ENCODE measurements at regions not wholly inside any gene's neighbourhood (a gene's known extent, or its start where the extent isn't known, plus 50 kb on each side); places are given as distances from the start of the nearest gene placed in this dataset.

DNA sequence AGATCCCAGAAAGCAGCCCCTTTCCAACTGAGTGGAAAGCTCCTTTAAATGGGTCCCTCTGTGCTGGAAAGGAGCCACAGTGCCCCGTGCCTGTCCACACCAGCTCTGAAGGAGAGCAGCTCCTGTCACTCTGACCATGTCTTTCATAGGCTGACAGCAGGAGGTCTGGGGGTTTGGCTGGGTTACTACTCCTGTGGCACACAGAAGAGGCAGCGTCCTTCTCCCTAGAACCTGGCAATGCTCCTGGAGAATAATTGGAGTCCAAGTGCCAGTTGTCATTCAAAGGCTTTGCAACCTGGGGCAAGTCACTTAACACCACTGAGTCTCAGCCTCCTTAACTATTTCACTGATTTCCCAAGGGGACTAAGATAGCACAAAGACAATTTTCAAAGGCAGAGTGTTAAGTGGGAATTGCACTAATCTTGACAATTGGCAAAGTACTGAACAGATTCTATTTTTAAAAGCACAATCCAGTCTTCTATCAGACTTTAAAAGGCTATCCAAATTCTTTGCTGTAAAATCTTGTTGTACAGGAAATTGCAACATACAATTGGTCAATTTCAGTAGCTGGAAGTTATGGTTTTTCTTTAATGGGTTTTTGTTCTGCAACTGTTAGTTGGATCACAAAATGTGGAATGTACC lies 457.2 kb downstream of the KIF16B start:
- WGBS (ENCODE audit: insufficient coverage, low coverage, missing lambda C conversion rate) = 0% methylated on average over 2 of the region's 2 CpGs
- no TSS peak for BruUV-seq (replicated peaks)
- Histone ChIP-seq H3K9me1 (ENCODE audit: control insufficient read depth, insufficient read depth, low read length) (no peaks in the 10 kb centered on the region), H3K27ac (ENCODE audit: extremely low read depth, low read depth, low read length) (no peak overlapping the region), H3K4me1 (replicated peaks in 1 of 2; ENCODE audit: control insufficient read depth in 2 of 2, insufficient read depth in 2 of 2, low read length in 2 of 2) (no peaks in the 10 kb centered on the region), H3K4me2 (ENCODE audit: insufficient read depth, low read length) (no peak overlapping the region), H3K9ac (ENCODE audit: insufficient read depth in 1 of 2, low read depth in 2 of 2, low read length in 2 of 2) (no peak overlapping the region), H4K20me1 (replicated peaks; ENCODE audit: control insufficient read depth, insufficient read depth, low read length) (no peaks in the 10 kb centered on the region), H2AFZ (ENCODE audit: low read depth, low read length) (no peak overlapping the region), H3K4me3 (no peak overlapping the region), H3K36me3 (ENCODE audit: control insufficient read depth, insufficient read depth, low read length) (no peaks in the 10 kb centered on the region), H3K9me3 (replicated peaks; ENCODE audit: control insufficient read depth, insufficient read depth, low read depth, low read length) (no peaks in the 10 kb centered on the region), H3K79me2 (ENCODE audit: control insufficient read depth, insufficient read depth, low read length) (no peaks in the 10 kb centered on the region), H3K27me3 (ENCODE audit: control insufficient read depth in 2 of 2, insufficient read depth in 2 of 2, low read length in 2 of 2) (no peaks in the 10 kb centered on the region)
- TF ChIP-seq STAT5B (CRISPR knock-in tag; IDR thresholded peaks at IDR 0.05) = no peak
- TF ChIP-seq PURB (CRISPR knock-in tag; IDR thresholded peaks at IDR 0.05; ENCODE audit: low read depth) = no peak
- TF ChIP-seq ZNF140 (CRISPR knock-in tag; IDR thresholded peaks at IDR 0.05) = no peak
- TF ChIP-seq ZNF717 (CRISPR knock-in tag; IDR thresholded peaks at IDR 0.05) = no peak
- FAIRE-seq = no peak
- no peak for DNase-seq (ENCODE audit: extremely low read depth in 1 of 4, low spot score in 3 of 4)
- ChIA-PET POLR2A (interaction anchor here (0.7 kb wide), 1 partner anchor 9 kb away, joined by 4 read pairs; no protein-coding TSS in a partner anchor), CTCF (ENCODE audit: low intra/inter-chr PET ratio) (no interaction called here)
- no peak for ATAC-seq
- in situ Hi-C loops (cut with MboI) (no loop called here), intact Hi-C loops (cut with micrococcal nuclease) (no loop called here)

DNA sequence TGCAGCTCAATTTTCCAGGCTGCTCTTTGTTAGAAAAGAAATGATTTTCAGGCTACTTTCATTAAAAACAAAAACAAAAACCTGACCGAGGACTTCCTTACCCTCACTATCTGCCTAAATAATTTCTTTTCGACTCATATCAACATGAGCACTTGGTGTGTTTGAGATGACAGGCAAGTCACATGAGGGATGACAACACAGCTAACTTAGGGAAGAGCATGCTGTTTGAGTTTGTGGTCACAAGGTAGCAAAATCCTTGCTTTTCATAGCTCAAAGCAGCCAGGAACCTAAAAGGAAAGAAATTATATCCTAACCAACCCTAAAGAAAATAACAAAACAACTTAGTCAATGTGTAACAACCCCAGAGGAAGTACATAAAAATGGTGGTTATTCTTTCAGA lies 459.5 kb downstream of the KIF16B start:
- DNase-seq (ENCODE audit: extremely low read depth in 1 of 4, low spot score in 3 of 4) (no peak), ATAC-seq (no peak), FAIRE-seq (no peak)
- Histone ChIP-seq H3K27ac (ENCODE audit: extremely low read depth, low read depth, low read length) (no peak overlapping the region), H3K9me1 (ENCODE audit: control insufficient read depth, insufficient read depth, low read length) (no peaks in the 10 kb centered on the region), H3K4me3 (no peak overlapping the region), H3K9ac (ENCODE audit: insufficient read depth in 1 of 2, low read depth in 2 of 2, low read length in 2 of 2) (no peak overlapping the region), H3K27me3 (ENCODE audit: control insufficient read depth in 2 of 2, insufficient read depth in 2 of 2, low read length in 2 of 2) (no peaks in the 10 kb centered on the region), H4K20me1 (replicated peaks; ENCODE audit: control insufficient read depth, insufficient read depth, low read length) (no peaks in the 10 kb centered on the region), H3K79me2 (ENCODE audit: control insufficient read depth, insufficient read depth, low read length) (no peaks in the 10 kb centered on the region), H2AFZ (ENCODE audit: low read depth, low read length) (no peak overlapping the region), H3K4me1 (replicated peaks in 1 of 2; ENCODE audit: control insufficient read depth in 2 of 2, insufficient read depth in 2 of 2, low read length in 2 of 2) (no peaks in the 10 kb centered on the region), H3K4me2 (ENCODE audit: insufficient read depth, low read length) (no peak overlapping the region), H3K9me3 (replicated peaks; ENCODE audit: control insufficient read depth, insufficient read depth, low read depth, low read length) (no peaks in the 10 kb centered on the region), H3K36me3 (ENCODE audit: control insufficient read depth, insufficient read depth, low read length) (no peaks in the 10 kb centered on the region)
- intact Hi-C loops (cut with micrococcal nuclease) = no loop called here
- in situ Hi-C loops (cut with MboI) = no loop called here
- ChIA-PET CTCF (ENCODE audit: low intra/inter-chr PET ratio) (no interaction called here), POLR2A (no interaction called here)
- BruUV-seq (replicated peaks) = no TSS peak
- 0% methylated on average over 2 of the region's 2 CpGs for WGBS (ENCODE audit: insufficient coverage, low coverage, missing lambda C conversion rate)
- TF ChIP-seq WHSC1 (IDR thresholded peaks at IDR 0.05; ENCODE audit: low read length) (no peak), NFE2 (IDR thresholded peaks at IDR 0.05; ENCODE audit: low read depth) (no peak), GTF2F1 (IDR thresholded peaks at IDR 0.05; ENCODE audit: low read depth, low read length) (no peak)
- TF ChIP-seq, protein P1, sequence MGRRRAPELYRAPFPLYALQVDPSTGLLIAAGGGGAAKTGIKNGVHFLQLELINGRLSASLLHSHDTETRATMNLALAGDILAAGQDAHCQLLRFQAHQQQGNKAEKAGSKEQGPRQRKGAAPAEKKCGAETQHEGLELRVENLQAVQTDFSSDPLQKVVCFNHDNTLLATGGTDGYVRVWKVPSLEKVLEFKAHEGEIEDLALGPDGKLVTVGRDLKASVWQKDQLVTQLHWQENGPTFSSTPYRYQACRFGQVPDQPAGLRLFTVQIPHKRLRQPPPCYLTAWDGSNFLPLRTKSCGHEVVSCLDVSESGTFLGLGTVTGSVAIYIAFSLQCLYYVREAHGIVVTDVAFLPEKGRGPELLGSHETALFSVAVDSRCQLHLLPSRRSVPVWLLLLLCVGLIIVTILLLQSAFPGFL (CRISPR knock-in tag; IDR thresholded peaks at IDR 0.05) = no peak
- TF ChIP-seq, protein P2, sequence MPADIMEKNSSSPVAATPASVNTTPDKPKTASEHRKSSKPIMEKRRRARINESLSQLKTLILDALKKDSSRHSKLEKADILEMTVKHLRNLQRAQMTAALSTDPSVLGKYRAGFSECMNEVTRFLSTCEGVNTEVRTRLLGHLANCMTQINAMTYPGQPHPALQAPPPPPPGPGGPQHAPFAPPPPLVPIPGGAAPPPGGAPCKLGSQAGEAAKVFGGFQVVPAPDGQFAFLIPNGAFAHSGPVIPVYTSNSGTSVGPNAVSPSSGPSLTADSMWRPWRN (IDR thresholded peaks at IDR 0.05; ENCODE audit: low read depth) = no peak
- TF ChIP-seq, protein P3, sequence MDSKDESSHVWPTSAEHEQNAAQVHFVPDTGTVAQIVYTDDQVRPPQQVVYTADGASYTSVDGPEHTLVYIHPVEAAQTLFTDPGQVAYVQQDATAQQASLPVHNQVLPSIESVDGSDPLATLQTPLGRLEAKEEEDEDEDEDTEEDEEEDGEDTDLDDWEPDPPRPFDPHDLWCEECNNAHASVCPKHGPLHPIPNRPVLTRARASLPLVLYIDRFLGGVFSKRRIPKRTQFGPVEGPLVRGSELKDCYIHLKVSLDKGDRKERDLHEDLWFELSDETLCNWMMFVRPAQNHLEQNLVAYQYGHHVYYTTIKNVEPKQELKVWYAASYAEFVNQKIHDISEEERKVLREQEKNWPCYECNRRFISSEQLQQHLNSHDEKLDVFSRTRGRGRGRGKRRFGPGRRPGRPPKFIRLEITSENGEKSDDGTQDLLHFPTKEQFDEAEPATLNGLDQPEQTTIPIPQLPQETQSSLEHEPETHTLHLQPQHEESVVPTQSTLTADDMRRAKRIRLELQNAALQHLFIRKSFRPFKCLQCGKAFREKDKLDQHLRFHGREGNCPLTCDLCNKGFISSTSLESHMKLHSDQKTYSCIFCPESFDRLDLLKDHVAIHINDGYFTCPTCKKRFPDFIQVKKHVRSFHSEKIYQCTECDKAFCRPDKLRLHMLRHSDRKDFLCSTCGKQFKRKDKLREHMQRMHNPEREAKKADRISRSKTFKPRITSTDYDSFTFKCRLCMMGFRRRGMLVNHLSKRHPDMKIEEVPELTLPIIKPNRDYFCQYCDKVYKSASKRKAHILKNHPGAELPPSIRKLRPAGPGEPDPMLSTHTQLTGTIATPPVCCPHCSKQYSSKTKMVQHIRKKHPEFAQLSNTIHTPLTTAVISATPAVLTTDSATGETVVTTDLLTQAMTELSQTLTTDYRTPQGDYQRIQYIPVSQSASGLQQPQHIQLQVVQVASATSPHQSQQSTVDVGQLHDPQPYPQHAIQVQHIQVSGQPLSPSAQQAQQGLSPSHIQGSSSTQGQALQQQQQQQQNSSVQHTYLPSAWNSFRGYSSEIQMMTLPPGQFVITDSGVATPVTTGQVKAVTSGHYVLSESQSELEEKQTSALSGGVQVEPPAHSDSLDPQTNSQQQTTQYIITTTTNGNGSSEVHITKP (IDR thresholded peaks at IDR 0.05; ENCODE audit: partially characterized antibody) = no peak

Measured in K562 (cell line).